SH-SY5Y (cell line): ENCODE measurements at regions not wholly inside any gene's neighbourhood (a gene's known extent, or its start where the extent isn't known, plus 50 kb on each side); places are given as distances from the start of the nearest gene placed in this dataset.

Source experiments
- GATA2 ChIP-seq: IDR thresholded peaks from 2 replicates; pipeline ENCODE4 v1.6.1; 2011; ENCODE audit warnings: mild to moderate bottlenecking, low read depth, low read length
- GATA3 ChIP-seq: IDR thresholded peaks from 2 replicates; pipeline ENCODE4 v1.6.1; 2011; ENCODE audit warnings: low read depth, mild to moderate bottlenecking, low read length, moderate library complexity

GRCh38 chr12:19994968-19995367 lies 373.4 kb upstream of the PDE3A start:
- TF ChIP-seq GATA2, result no peak
- TF ChIP-seq GATA3, result no peak

GRCh38 chr12:19997656-19998400 lies 370.5 kb upstream of the PDE3A start:
- TF ChIP-seq GATA2 (no peak), GATA3 (no peak)

- TF ChIP-seq GATA3 (no peak), GATA2 (no peak)
These were observed 369.9 kb upstream of the PDE3A start for GRCh38 chr12:19998411-19998810.

GRCh38 chr12:19998961-19999804 lies 369.2 kb upstream of the PDE3A start:
- TF ChIP-seq GATA3 (no peak), GATA2 (no peak)

GRCh38 chr12:19999805-20000138 lies 368.6 kb upstream of the PDE3A start:
- TF ChIP-seq GATA2, result no peak
- no peak for TF ChIP-seq GATA3

- TF ChIP-seq GATA3 (no peak), GATA2 (no peak)
These were observed 368.0 kb upstream of the PDE3A start for GRCh38 chr12:20000229-20000849.

GRCh38 chr12:20003252-20003651 lies 365.1 kb upstream of the PDE3A start:
- no peak for TF ChIP-seq GATA2
- no peak for TF ChIP-seq GATA3

- TF ChIP-seq GATA2, result no peak
- no peak for TF ChIP-seq GATA3
These were observed 363.4 kb upstream of the PDE3A start for GRCh38 chr12:20004952-20005351.

GRCh38 chr12:20006871-20007730 lies 361.2 kb upstream of the PDE3A start:
- TF ChIP-seq GATA2 (no peak), GATA3 (no peak)

- TF ChIP-seq GATA2 (no peak), GATA3 (no peak)
These were observed 357.1 kb upstream of the PDE3A start for GRCh38 chr12:20011200-20011599.

GRCh38 chr12:20017802-20018201 lies 350.5 kb upstream of the PDE3A start:
- TF ChIP-seq GATA3, result no peak
- TF ChIP-seq GATA2, result no peak

- TF ChIP-seq GATA2 (no peak), GATA3 (no peak)
These were observed 349.9 kb upstream of the PDE3A start for GRCh38 chr12:20018406-20018805.

- TF ChIP-seq GATA3 (no peak), GATA2 (no peak)
These were observed 344.1 kb upstream of the PDE3A start for GRCh38 chr12:20024194-20024593.

GRCh38 chr12:20028033-20028432 lies 340.3 kb upstream of the PDE3A start:
- no peak for TF ChIP-seq GATA2
- TF ChIP-seq GATA3, result no peak

GRCh38 chr12:20030826-20031225 lies 337.5 kb upstream of the PDE3A start:
- TF ChIP-seq GATA3 (no peak), GATA2 (no peak)
